Cardiac fibroblast (primary cell): ENCODE measurements at regions not wholly inside any gene's neighbourhood (a gene's known extent, or its start where the extent isn't known, plus 50 kb on each side); places are given as distances from the start of the nearest gene placed in this dataset.

Experiments used
- DNase-seq, 2 donors: peaks; one replicate each; pipeline versions ENCODE4 v3.0.0 to v3.0.0-alpha.2; 2010; ENCODE audit warnings: low read depth in 2 of 2
- H3K4me3 ChIP-seq, 2 donors: replicated peaks in 1 of 2; 1 replicate in 1 of 2; 2 replicates in 1 of 2; pipeline ENCODE4 v1.5.1; 2011; ENCODE audit warnings: low read depth in 2 of 2, low read length in 2 of 2, mild to moderate bottlenecking in 2 of 2, moderate library complexity in 1 of 2
- TF ChIP-seq, protein P1 (sequence below): IDR thresholded peaks from one replicate; pipeline ENCODE4 v1.5.1; 2011; ENCODE audit warnings: low read depth, mild to moderate bottlenecking, low read length, inconsistent platforms

- no peak for DNase-seq
- TF ChIP-seq, protein P1, sequence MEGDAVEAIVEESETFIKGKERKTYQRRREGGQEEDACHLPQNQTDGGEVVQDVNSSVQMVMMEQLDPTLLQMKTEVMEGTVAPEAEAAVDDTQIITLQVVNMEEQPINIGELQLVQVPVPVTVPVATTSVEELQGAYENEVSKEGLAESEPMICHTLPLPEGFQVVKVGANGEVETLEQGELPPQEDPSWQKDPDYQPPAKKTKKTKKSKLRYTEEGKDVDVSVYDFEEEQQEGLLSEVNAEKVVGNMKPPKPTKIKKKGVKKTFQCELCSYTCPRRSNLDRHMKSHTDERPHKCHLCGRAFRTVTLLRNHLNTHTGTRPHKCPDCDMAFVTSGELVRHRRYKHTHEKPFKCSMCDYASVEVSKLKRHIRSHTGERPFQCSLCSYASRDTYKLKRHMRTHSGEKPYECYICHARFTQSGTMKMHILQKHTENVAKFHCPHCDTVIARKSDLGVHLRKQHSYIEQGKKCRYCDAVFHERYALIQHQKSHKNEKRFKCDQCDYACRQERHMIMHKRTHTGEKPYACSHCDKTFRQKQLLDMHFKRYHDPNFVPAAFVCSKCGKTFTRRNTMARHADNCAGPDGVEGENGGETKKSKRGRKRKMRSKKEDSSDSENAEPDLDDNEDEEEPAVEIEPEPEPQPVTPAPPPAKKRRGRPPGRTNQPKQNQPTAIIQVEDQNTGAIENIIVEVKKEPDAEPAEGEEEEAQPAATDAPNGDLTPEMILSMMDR, result no peak
- H3K4me3 ChIP-seq, result no peak overlapping the region
These were observed 175.8 kb upstream of the ADCY2 start for GRCh38 chr5:7220156-7220555.

- DNase-seq, result no peak
- TF ChIP-seq, protein P1, result no peak
- no peak overlapping the region for H3K4me3 ChIP-seq
These were observed 174.9 kb upstream of the ADCY2 start for GRCh38 chr5:7221041-7221440.

- TF ChIP-seq, protein P1, result no peak
- H3K4me3 ChIP-seq, result no peak overlapping the region
- no peak for DNase-seq
These were observed 170.1 kb upstream of the ADCY2 start for GRCh38 chr5:7225826-7226225.

GRCh38 chr5:7242118-7242710, 153.7 kb upstream of the ADCY2 start:
- TF ChIP-seq, protein P1, result no peak
- no peak for DNase-seq
- H3K4me3 ChIP-seq, result no peak overlapping the region

DNA sequence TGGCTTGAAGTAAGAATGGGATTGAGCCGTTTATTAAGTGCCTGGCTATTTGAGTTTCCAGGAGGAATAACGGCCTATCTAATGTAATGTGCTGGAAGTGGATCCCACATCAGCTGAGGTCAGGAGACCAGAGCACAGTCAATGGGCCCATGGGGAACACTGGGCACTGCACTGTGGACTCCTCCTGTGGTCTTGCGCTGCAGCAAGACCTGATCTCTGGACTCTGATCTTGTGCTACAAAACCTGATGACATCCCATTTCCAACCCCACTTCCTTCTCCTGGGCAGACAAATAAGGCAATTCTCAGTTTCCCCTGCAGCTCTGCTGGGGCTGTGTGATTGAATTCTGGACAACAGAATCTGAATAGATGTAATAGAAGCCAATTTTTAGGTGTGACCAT, 151.7 kb upstream of the ADCY2 start:
- no peak overlapping the region for H3K4me3 ChIP-seq
- no peak for DNase-seq
- TF ChIP-seq, protein P1, result no peak

DNA sequence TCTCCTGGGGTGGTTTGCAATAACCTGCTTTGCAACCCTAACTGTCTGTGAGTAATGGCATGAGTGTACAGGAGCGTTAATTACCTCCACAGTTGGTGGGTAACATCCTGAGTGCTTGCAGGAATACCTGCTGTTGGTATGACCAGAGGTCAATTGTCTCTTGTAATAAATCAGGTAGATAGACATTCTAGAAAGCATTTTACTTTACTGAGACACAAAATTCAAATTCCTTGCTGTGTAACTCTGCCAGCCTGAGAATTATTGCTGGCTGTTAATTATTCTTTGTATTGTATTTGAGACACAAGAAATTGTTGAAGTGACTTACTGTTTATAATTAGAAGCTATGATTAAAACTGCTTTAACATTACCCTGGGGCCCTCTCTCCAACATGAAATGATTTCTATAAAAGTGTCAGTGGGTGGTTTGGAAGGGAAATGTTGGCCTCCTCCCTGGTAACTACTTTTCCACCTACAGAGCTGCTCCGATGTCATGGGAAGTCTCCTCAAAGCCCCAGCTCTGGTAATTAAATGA, 150.8 kb upstream of the ADCY2 start:
- no peak overlapping the region for H3K4me3 ChIP-seq
- no peak for DNase-seq

More for the DNA sequence above, 150.8 kb upstream of the ADCY2 start:
- TF ChIP-seq, protein P1, result no peak
